PC-3 (cell line): ENCODE measurements at regions not wholly inside any gene's neighbourhood (a gene's known extent, or its start where the extent isn't known, plus 50 kb on each side); places are given as distances from the start of the nearest gene placed in this dataset.

ENCODE experiments used
- ATAC-seq: fragments of 200-7000 bp; cut with Tn5 transposase; 2 replicates; pipeline ENCODE4 v1.9.1; 2020; ENCODE audit warnings: mild to moderate bottlenecking, moderate library complexity
- BruUV-seq: library from RNA; stranded (reverse); fragments of 400-500 nt; replicated peaks from 2 replicates; lab custom pipeline; 2021; lab: Mats Ljungman, UMichigan
- CTCF ChIA-PET: fragments of 300-600 bp; sonication (Branson Sonifier 250); formaldehyde crosslinking; loops from one replicate; lab custom pipeline; 2022; ENCODE audit warnings: antibody characterized with exemption; lab: Charles Lee
- POLR2A ChIA-PET: fragments of 300-600 bp; sonication (Branson Sonifier 250); formaldehyde crosslinking; loops from one replicate; lab custom pipeline; 2022; ENCODE audit warnings: antibody characterized with exemption; ENCODE audit not compliant: unreplicated experiment; lab: Charles Lee
- DNase-seq: peaks from one replicate; pipeline ENCODE4 v3.0.0-alpha.2; 2015
- H2AFZ ChIP-seq: fragments of 300-600 bp; sonication (generic); 2 replicates; pipeline ENCODE4 v1.6.0; 2016; ENCODE audit warnings: antibody characterized with exemption, low read length
- H3F3A ChIP-seq: fragments of 300-600 bp; sonication (generic); one replicate; pipeline ENCODE4 v1.6.0; 2017; ENCODE audit warnings: antibody characterized with exemption, low read length, control low read depth, mild to moderate bottlenecking; ENCODE audit not compliant: unreplicated experiment
- H3K27ac ChIP-seq: fragments of 300-600 bp; sonication (generic); 2 replicates; pipeline ENCODE4 v1.5.1; 2016; ENCODE audit warnings: mild to moderate bottlenecking, low read length
- H3K27me3 ChIP-seq: fragments of 300-600 bp; sonication (generic); 2 replicates; pipeline ENCODE4 v1.6.1; 2016; ENCODE audit warnings: low read length, mixed read lengths
- H3K36me3 ChIP-seq: fragments of 300-600 bp; sonication (generic); 2 replicates; pipeline ENCODE4 v1.6.1; 2016; ENCODE audit warnings: low read depth, mixed run types, low read length, mixed read lengths
- H3K4me1 ChIP-seq: fragments of 300-600 bp; sonication (generic); 2 replicates; pipeline ENCODE4 v1.5.1; 2016; ENCODE audit warnings: low read length; ENCODE audit not compliant: insufficient read depth
- H3K4me2 ChIP-seq: fragments of 300-600 bp; sonication (generic); 2 replicates; pipeline ENCODE4 v1.6.0; 2016; ENCODE audit warnings: low read length
- H3K4me3 ChIP-seq: fragments of 300-600 bp; sonication (generic); 2 replicates; pipeline ENCODE4 v1.5.1; 2016; ENCODE audit warnings: mild to moderate bottlenecking, low read length, mixed read lengths
- H3K79me2 ChIP-seq: fragments of 300-600 bp; sonication (generic); 2 replicates; pipeline ENCODE4 v1.6.1; 2017; ENCODE audit warnings: low read length, mixed read lengths
- H3K9ac ChIP-seq: fragments of 300-600 bp; sonication (generic); 2 replicates; pipeline ENCODE4 v1.6.0; 2016; ENCODE audit warnings: mild to moderate bottlenecking, low read length
- H3K9me2 ChIP-seq: fragments of 300-600 bp; sonication (generic); replicated peaks from 2 replicates; pipeline ENCODE4 v1.6.1; 2016; ENCODE audit warnings: mixed run types, low read length, mixed read lengths
- H3K9me3 ChIP-seq: fragments of 300-600 bp; sonication (generic); 2 replicates; pipeline ENCODE4 v1.6.1; 2016; ENCODE audit warnings: low read length, mixed read lengths
- H4K20me1 ChIP-seq: fragments of 300-600 bp; sonication (generic); 2 replicates; pipeline ENCODE4 v1.6.1; 2016; ENCODE audit warnings: low read length, mixed read lengths
- EZH2 ChIP-seq: fragments of 300-600 bp; sonication (generic); IDR thresholded peaks from one replicate; pipeline ENCODE4 v1.6.1; 2017; ENCODE audit warnings: antibody characterized with exemption, mild to moderate bottlenecking, low read length; ENCODE audit not compliant: unreplicated experiment
- EZH2phosphoT487 ChIP-seq: fragments of 300-600 bp; sonication (generic); IDR thresholded peaks from 2 replicates; pipeline ENCODE4 v1.6.1; 2018; ENCODE audit warnings: mild to moderate bottlenecking, antibody characterized with exemption, low read length, borderline replicate concordance
- intact Hi-C: fragments of 100-400 bp; cut with micrococcal nuclease; formaldehyde crosslinking; loops from 2 replicates; pipeline ENCODE4 v1.9.0; 2023
- TF ChIP-seq, protein P1 (sequence below): fragments of 300-600 bp; sonication (generic); conservative IDR thresholded peaks from 2 replicates; pipeline ENCODE4 v1.5.1; 2017; ENCODE audit warnings: antibody characterized with exemption, low read depth, mild to moderate bottlenecking, low read length

DNA sequence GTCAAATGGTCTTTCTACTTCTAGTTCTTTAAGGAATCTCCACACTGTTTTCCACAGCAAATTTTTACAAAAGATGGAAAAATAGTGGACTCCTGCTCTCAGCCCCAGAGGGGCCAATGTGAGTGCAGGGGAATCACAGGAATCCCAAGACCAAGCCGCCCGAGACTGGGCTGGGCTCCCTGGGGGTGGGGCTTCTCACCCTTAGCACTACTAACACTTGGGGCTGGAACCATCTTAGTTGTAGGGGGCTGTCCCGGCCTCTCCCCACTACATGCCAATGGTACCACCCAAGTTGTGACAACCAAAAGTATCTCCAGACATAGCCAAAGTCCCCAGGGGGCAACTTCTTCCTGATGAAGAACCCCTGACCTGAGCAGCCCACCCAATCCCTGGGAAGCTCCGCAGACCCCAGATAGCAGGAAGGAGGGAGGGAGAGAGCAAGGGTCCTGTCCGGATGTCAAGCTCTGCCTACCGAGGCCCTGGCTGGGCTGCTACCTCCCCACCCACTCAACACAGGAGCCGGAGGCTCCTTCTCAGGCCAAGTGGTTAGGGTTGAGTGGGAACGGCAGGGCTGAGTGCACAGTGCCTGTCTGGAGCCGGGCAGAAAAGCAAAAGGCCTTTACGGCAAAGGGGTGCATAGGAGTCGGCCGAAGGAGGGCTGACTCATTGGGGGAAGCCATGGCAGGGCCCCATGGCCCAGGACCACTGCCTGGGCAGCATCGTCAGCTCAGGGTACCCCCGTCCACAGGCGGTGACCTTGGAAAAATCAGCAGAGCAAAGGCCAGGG, 122.5 kb upstream of the FGF3 start:
- H3K9ac ChIP-seq = no peak overlapping the region
- H3K79me2 ChIP-seq = peaks cover 2% of the 10 kb centered on the region; the same call in 1 of the 2 replicates
- no peak overlapping the region for H3K4me2 ChIP-seq
- no peak overlapping the region for H3K4me3 ChIP-seq
- H3K9me3 ChIP-seq = no peaks in the 10 kb centered on the region
- intact Hi-C loops = loop anchor here (10.0 kb wide), 1 partner anchor 253 kb away; no protein-coding TSS in a partner anchor
- no TSS peak for BruUV-seq
- no peaks in the 10 kb centered on the region for H3K9me2 ChIP-seq
- TF ChIP-seq EZH2 = no peak
- TF ChIP-seq, protein P1, sequence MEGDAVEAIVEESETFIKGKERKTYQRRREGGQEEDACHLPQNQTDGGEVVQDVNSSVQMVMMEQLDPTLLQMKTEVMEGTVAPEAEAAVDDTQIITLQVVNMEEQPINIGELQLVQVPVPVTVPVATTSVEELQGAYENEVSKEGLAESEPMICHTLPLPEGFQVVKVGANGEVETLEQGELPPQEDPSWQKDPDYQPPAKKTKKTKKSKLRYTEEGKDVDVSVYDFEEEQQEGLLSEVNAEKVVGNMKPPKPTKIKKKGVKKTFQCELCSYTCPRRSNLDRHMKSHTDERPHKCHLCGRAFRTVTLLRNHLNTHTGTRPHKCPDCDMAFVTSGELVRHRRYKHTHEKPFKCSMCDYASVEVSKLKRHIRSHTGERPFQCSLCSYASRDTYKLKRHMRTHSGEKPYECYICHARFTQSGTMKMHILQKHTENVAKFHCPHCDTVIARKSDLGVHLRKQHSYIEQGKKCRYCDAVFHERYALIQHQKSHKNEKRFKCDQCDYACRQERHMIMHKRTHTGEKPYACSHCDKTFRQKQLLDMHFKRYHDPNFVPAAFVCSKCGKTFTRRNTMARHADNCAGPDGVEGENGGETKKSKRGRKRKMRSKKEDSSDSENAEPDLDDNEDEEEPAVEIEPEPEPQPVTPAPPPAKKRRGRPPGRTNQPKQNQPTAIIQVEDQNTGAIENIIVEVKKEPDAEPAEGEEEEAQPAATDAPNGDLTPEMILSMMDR = no peak
- no peak for TF ChIP-seq EZH2phosphoT487
- ATAC-seq (no peak), DNase-seq (no peak)
- H3K27me3 ChIP-seq = no peaks in the 10 kb centered on the region
- H2AFZ ChIP-seq = no peak overlapping the region
- H4K20me1 ChIP-seq = no peaks in the 10 kb centered on the region
- ChIA-PET CTCF (no interaction called here), POLR2A (no interaction called here)
- H3K36me3 ChIP-seq = no peaks in the 10 kb centered on the region
- no peak overlapping the region for H3K27ac ChIP-seq
- no peaks in the 10 kb centered on the region for H3F3A ChIP-seq
- peaks cover 5% of the 10 kb centered on the region for H3K4me1 ChIP-seq

DNA sequence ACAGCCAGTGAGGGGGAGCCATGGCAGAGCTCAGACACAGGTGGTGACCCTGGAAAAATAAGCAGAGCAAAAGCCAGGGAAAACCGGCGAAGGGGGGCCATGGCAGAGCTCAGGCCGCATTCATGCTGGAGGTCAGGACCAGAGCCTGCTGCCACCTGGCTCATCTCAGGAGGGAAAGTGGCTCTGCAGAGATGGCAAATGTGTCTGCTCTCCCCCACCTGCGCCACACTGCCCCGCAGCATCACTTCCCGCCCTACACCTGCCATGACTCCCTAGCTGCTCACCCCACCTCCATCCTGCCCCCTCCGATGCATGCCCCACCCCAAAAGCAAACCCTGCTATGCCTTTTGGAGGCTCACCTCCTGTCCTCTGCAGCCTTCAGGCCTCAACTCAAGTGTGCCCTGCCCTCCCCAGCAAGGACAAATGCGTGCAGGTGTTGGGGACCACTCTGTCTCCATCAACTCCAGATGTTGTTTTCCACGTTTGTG, 123.2 kb upstream of the FGF3 start:
- H4K20me1 ChIP-seq = no peaks in the 10 kb centered on the region
- BruUV-seq = no TSS peak
- CTCF ChIA-PET = no interaction called here

DNA sequence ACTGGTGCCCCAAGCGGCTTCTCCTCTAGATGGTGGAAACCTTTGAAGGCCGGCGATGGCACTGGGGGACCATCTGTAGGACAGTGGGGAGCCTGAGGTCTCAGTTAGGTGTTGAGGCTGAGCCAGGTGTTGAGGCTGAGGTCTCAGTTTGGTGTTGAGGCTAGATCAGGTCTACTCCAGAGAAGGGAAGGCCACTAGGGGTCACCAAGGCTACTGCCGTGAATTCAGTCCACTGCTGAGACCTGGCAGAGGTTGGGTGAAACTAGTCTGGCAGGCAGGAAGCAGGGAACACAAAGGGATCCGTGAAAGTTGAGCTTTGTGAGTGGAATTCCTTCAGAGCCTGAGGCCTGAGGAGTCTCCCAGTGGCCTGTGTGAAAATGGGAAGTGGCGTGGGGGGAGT, 123.8 kb upstream of the FGF3 start:
- Histone ChIP-seq H3K27me3 (no peaks in the 10 kb centered on the region), H3F3A (no peaks in the 10 kb centered on the region), H3K36me3 (no peaks in the 10 kb centered on the region), H2AFZ (no peak overlapping the region), H4K20me1 (no peaks in the 10 kb centered on the region), H3K4me2 (no peak overlapping the region), H3K4me1 (peaks cover 15% of the 10 kb centered on the region), H3K9ac (no peak overlapping the region), H3K4me3 (no peak overlapping the region), H3K9me3 (no peaks in the 10 kb centered on the region), H3K79me2 (peaks cover 10% of the 10 kb centered on the region), H3K27ac (no peak overlapping the region), H3K9me2 (no peaks in the 10 kb centered on the region)
- ATAC-seq (peak; percentile 68), DNase-seq (peak; percentile 60)
- ChIA-PET POLR2A (no interaction called here), CTCF (interaction anchor here (0.6 kb wide), 2 partner anchors 137 to 278 kb away, joined by 3 to 11 read pairs; no protein-coding TSS in a partner anchor)
- TF ChIP-seq EZH2 = no peak
- no peak for TF ChIP-seq EZH2phosphoT487
- TF ChIP-seq, protein P1 = peak; percentile 61
- no TSS peak for BruUV-seq
- intact Hi-C loops = loop anchor here (10.0 kb wide), 1 partner anchor 252 kb away; no protein-coding TSS in a partner anchor

More for the DNA sequence above, 123.2 kb upstream of the FGF3 start:
- ATAC-seq (no peak), DNase-seq (no peak)
- H3K36me3 ChIP-seq = no peaks in the 10 kb centered on the region
- no peak overlapping the region for H3K4me2 ChIP-seq
- no peaks in the 10 kb centered on the region for H3K27me3 ChIP-seq
- H3K79me2 ChIP-seq = peaks cover 4% of the 10 kb centered on the region
- intact Hi-C loops = loop anchor here (10.0 kb wide), 1 partner anchor 252 kb away; no protein-coding TSS in a partner anchor
- TF ChIP-seq EZH2phosphoT487 = no peak
- H3K9me3 ChIP-seq = no peaks in the 10 kb centered on the region
- no peak overlapping the region for H3K27ac ChIP-seq
- peaks cover 8% of the 10 kb centered on the region for H3K4me1 ChIP-seq
- H3K9ac ChIP-seq = no peak overlapping the region
- H3K4me3 ChIP-seq = no peak overlapping the region
- H2AFZ ChIP-seq = no peak overlapping the region
- H3K9me2 ChIP-seq = no peaks in the 10 kb centered on the region
- POLR2A ChIA-PET = no interaction called here
- H3F3A ChIP-seq = no peaks in the 10 kb centered on the region
